ENCODE measurements at regions not wholly inside any gene's neighbourhood (a gene's known extent, or its start where the extent isn't known, plus 50 kb on each side); places are given as distances from the start of the nearest gene placed in this dataset.

DNA sequence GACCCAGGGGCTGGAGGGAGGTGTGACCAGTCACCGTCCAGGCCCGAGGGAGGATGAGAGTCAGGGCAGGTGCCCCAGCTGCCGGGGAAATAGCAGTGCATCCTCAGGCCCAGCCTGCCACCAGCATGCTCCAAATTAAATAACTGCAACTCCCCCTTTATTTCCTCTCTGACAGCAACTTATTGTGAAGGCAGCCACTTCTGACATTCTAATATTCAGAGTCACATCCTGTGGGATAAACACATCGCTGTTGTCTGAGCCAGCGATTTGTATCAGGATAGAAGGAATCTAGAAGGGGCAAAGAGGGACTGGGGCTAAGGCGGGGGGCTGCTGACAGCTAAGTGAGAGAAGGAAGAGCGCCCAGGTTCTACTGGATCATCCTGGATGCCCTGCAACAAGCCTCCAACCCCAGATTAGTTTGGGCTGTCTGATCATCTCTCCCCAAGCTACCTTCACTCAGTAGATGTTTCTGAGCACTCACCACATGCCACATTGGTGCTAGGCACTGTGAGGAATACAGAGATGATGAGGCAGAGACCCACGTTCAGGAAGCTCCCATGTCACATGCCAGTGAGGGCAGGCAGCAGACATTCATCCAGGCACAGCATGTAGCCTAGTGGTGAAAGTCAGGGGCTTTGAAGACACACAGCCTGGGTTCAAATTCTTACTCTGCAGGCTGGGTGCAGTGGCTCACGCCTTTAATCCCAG is 214.1 kb downstream of the BUD13 start:
- Histone ChIP-seq H2AFZ (ENCODE audit: low read length) (no peak overlapping the region), H3K27ac (ENCODE audit: insufficient read depth, low read length) (no peak overlapping the region), H3K4me3 (replicated peaks in 1 of 4; ENCODE audit: control extremely low read depth in 1 of 4, insufficient read depth in 1 of 4, low read depth in 3 of 4, low read length in 4 of 4) (no peak overlapping the region), H3K9ac (ENCODE audit: insufficient read depth, low read length) (no peak overlapping the region), H3K4me1 (ENCODE audit: control insufficient read depth, extremely low read depth, insufficient read depth, low read length) (no peaks in the 10 kb centered on the region), H4K20me1 (ENCODE audit: control insufficient read depth, extremely low read depth, insufficient read depth, low read length) (no peaks in the 10 kb centered on the region), H3K36me3 (ENCODE audit: control insufficient read depth, insufficient read depth, low read length) (no peaks in the 10 kb centered on the region), H3K9me3 (ENCODE audit: control insufficient read depth, insufficient read depth, low read depth, low read length) (no peaks in the 10 kb centered on the region), H3K27me3 (ENCODE audit: control insufficient read depth, insufficient read depth, low read length) (no peaks in the 10 kb centered on the region), H3K79me2 (ENCODE audit: control insufficient read depth, insufficient read depth, low read length) (no peaks in the 10 kb centered on the region), H3K4me2 (ENCODE audit: extremely low read depth, insufficient read depth, low read length) (no peak overlapping the region)
- TF ChIP-seq EZH2 (IDR thresholded peaks at IDR 0.05; ENCODE audit: low read length, missing control alignments) = no peak
- TF ChIP-seq, protein P1, sequence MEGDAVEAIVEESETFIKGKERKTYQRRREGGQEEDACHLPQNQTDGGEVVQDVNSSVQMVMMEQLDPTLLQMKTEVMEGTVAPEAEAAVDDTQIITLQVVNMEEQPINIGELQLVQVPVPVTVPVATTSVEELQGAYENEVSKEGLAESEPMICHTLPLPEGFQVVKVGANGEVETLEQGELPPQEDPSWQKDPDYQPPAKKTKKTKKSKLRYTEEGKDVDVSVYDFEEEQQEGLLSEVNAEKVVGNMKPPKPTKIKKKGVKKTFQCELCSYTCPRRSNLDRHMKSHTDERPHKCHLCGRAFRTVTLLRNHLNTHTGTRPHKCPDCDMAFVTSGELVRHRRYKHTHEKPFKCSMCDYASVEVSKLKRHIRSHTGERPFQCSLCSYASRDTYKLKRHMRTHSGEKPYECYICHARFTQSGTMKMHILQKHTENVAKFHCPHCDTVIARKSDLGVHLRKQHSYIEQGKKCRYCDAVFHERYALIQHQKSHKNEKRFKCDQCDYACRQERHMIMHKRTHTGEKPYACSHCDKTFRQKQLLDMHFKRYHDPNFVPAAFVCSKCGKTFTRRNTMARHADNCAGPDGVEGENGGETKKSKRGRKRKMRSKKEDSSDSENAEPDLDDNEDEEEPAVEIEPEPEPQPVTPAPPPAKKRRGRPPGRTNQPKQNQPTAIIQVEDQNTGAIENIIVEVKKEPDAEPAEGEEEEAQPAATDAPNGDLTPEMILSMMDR (conservative IDR thresholded peaks at IDR 0.05 in 1 of 2, IDR thresholded peaks at IDR 0.05 in 1 of 2; ENCODE audit: low read depth in 1 of 2, low read length in 2 of 2) = no peak
- DNase-seq (ENCODE audit: low read depth in 2 of 2) = peak in 1 of 2 donors; percentile 66

DNA sequence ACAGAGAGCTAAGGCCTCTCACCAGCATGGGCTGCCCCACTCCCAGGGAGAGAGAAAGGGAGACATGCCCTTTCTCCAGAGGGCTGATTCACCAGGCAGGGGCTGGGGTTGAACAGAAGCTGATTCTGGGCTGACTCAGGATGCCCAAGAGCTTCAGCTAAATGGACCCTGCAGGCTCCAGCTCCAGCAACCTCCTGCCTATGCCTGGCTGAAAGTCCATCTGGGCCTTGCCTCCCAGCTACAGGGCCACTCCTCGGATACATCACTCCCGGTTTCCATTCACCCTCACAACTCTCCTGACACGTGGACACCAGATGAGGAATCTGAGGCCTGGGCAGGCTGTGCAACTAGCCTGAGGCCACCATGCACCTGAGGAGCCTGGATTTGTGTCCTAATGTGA is 215.5 kb downstream of the BUD13 start:
- no peak overlapping the region for H3K27ac ChIP-seq (ENCODE audit: insufficient read depth, low read length)
- no peaks in the 10 kb centered on the region for H4K20me1 ChIP-seq (ENCODE audit: control insufficient read depth, extremely low read depth, insufficient read depth, low read length)
- DNase-seq (ENCODE audit: low read depth in 2 of 2) = peak in 1 of 2 donors; percentile 19
- TF ChIP-seq, protein P1 (conservative IDR thresholded peaks at IDR 0.05 in 1 of 2, IDR thresholded peaks at IDR 0.05 in 1 of 2; ENCODE audit: low read depth in 1 of 2, low read length in 2 of 2) = no peak
- no peak for TF ChIP-seq EZH2 (IDR thresholded peaks at IDR 0.05; ENCODE audit: low read length, missing control alignments)
- no peaks in the 10 kb centered on the region for H3K36me3 ChIP-seq (ENCODE audit: control insufficient read depth, insufficient read depth, low read length)
- no peaks in the 10 kb centered on the region for H3K4me1 ChIP-seq (ENCODE audit: control insufficient read depth, extremely low read depth, insufficient read depth, low read length)
- H3K4me2 ChIP-seq (ENCODE audit: extremely low read depth, insufficient read depth, low read length) = no peak overlapping the region
- H2AFZ ChIP-seq (ENCODE audit: low read length) = no peak overlapping the region
- no peaks in the 10 kb centered on the region for H3K79me2 ChIP-seq (ENCODE audit: control insufficient read depth, insufficient read depth, low read length)
- H3K27me3 ChIP-seq (ENCODE audit: control insufficient read depth, insufficient read depth, low read length) = no peaks in the 10 kb centered on the region
- H3K4me3 ChIP-seq (replicated peaks in 1 of 4; ENCODE audit: control extremely low read depth in 1 of 4, insufficient read depth in 1 of 4, low read depth in 3 of 4, low read length in 4 of 4) = no peak overlapping the region
- H3K9ac ChIP-seq (ENCODE audit: insufficient read depth, low read length) = no peak overlapping the region
- no peaks in the 10 kb centered on the region for H3K9me3 ChIP-seq (ENCODE audit: control insufficient read depth, insufficient read depth, low read depth, low read length)

DNA sequence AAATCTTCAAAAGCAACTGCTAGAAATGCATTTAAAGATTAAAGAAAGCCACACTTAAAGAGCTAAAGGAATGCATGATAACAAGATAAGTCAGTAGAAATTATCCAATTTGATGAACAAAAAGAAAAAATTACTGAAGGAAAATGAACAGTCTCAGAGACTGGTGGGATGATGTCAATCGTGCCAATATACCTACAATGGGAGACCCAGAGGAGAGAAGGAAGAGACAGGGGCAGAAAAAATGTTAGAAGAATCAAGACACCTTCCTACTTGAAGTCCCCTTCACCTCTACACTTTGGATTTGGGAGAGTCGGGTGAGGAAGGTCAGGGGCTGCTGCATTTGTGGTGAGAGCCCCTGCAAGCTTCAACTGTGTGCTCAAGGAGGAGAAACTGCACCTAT is 216.3 kb downstream of the BUD13 start:
- H4K20me1 ChIP-seq (ENCODE audit: control insufficient read depth, extremely low read depth, insufficient read depth, low read length) = no peaks in the 10 kb centered on the region

More for the DNA sequence above, 216.3 kb downstream of the BUD13 start:
- H3K4me3 ChIP-seq (replicated peaks in 1 of 4; ENCODE audit: control extremely low read depth in 1 of 4, insufficient read depth in 1 of 4, low read depth in 3 of 4, low read length in 4 of 4) = no peak overlapping the region
- no peaks in the 10 kb centered on the region for H3K9me3 ChIP-seq (ENCODE audit: control insufficient read depth, insufficient read depth, low read depth, low read length)
- TF ChIP-seq EZH2 (IDR thresholded peaks at IDR 0.05; ENCODE audit: low read length, missing control alignments) = no peak
- TF ChIP-seq, protein P1 (conservative IDR thresholded peaks at IDR 0.05 in 1 of 2, IDR thresholded peaks at IDR 0.05 in 1 of 2; ENCODE audit: low read depth in 1 of 2, low read length in 2 of 2) = no peak
- H3K4me2 ChIP-seq (ENCODE audit: extremely low read depth, insufficient read depth, low read length) = no peak overlapping the region
- H3K4me1 ChIP-seq (ENCODE audit: control insufficient read depth, extremely low read depth, insufficient read depth, low read length) = no peaks in the 10 kb centered on the region
- no peaks in the 10 kb centered on the region for H3K79me2 ChIP-seq (ENCODE audit: control insufficient read depth, insufficient read depth, low read length)
- no peak overlapping the region for H2AFZ ChIP-seq (ENCODE audit: low read length)
- no peaks in the 10 kb centered on the region for H3K36me3 ChIP-seq (ENCODE audit: control insufficient read depth, insufficient read depth, low read length)
- no peak overlapping the region for H3K9ac ChIP-seq (ENCODE audit: insufficient read depth, low read length)
- H3K27me3 ChIP-seq (ENCODE audit: control insufficient read depth, insufficient read depth, low read length) = no peaks in the 10 kb centered on the region
- DNase-seq (ENCODE audit: low read depth in 2 of 2) = no peak
- H3K27ac ChIP-seq (ENCODE audit: insufficient read depth, low read length) = no peak overlapping the region
